B cell (primary cell): ENCODE measurements at regions not wholly inside any gene's neighbourhood (a gene's known extent, or its start where the extent isn't known, plus 50 kb on each side); places are given as distances from the start of the nearest gene placed in this dataset.

ENCODE experiments used
- CTCF ChIP-seq: fragments of 200-600 bp; IDR thresholded peaks from one replicate; pipeline ENCODE4 v1.8.0; 2022; ENCODE audit warnings: antibody characterized with exemption, mild to moderate bottlenecking
- EZH2 ChIP-seq: IDR thresholded peaks from 2 replicates; pipeline ENCODE4 v1.6.1; 2012; ENCODE audit warnings: borderline replicate concordance, low read depth, mild to moderate bottlenecking, moderate library complexity, low read length; ENCODE audit not compliant: insufficient read depth, poor library complexity, severe bottlenecking

- no peak for TF ChIP-seq CTCF
- no peak for TF ChIP-seq EZH2
These were observed 999.2 kb downstream of the ADGRL3 start for GRCh38 chr4:62199291-62199810.
